Central memory CD8-positive, alpha-beta T cell (primary cell): ENCODE measurements at regions not wholly inside any gene's neighbourhood (a gene's known extent, or its start where the extent isn't known, plus 50 kb on each side); places are given as distances from the start of the nearest gene placed in this dataset.
"Not testable (repeated sequence)": the region's sequence is repeated elsewhere in the genome, so short reads cannot be mapped to it uniquely, and the experiment has no call there.

Experiments
- ATAC-seq: fragments of 150-1000 bp; cut with Tn5 transposase; replicated peaks from 2 replicates; pipeline ENCODE4 v1.10.0; 2022; ENCODE audit warnings: mild to moderate bottlenecking, moderate FRiP score, moderate number of reproducible peaks; ENCODE audit not compliant: poor library complexity, severe bottlenecking; ENCODE audit errors: extremely low read depth
- DNase-seq, 2 donors: peaks; one replicate each; pipeline ENCODE4 v3.0.0; 2021; ENCODE audit warnings: low spot score in 2 of 2
- H3K27ac Mint-ChIP-seq: one replicate; pipeline ENCODE4 v1.8.0; 2022; ENCODE audit warnings: low read depth, mild to moderate bottlenecking, moderate library complexity, mixed read lengths
- H3K27me3 Mint-ChIP-seq: one replicate; pipeline ENCODE4 v1.8.0; 2022; ENCODE audit warnings: mixed read lengths
- H3K36me3 Mint-ChIP-seq: one replicate; pipeline ENCODE4 v1.8.0; 2022; ENCODE audit warnings: mild to moderate bottlenecking, moderate library complexity, mixed read lengths; ENCODE audit not compliant: insufficient read depth
- H3K4me1 Mint-ChIP-seq: one replicate; pipeline ENCODE4 v1.8.0; 2022; ENCODE audit warnings: mixed read lengths
- H3K4me3 Mint-ChIP-seq: one replicate; pipeline ENCODE4 v1.8.0; 2022; ENCODE audit warnings: mild to moderate bottlenecking, moderate library complexity, mixed read lengths
- H3K9me3 Mint-ChIP-seq: one replicate; pipeline ENCODE4 v1.8.0; 2022; ENCODE audit warnings: mixed read lengths

- H3K4me3 Mint-ChIP-seq: no peak overlapping the region
- peaks cover 18% of the 10 kb centered on the region for H3K9me3 Mint-ChIP-seq
- DNase-seq: no peak
- ATAC-seq: no peak
- no peaks in the 10 kb centered on the region for H3K36me3 Mint-ChIP-seq
- H3K27me3 Mint-ChIP-seq: no peaks in the 10 kb centered on the region
- no peak overlapping the region for H3K27ac Mint-ChIP-seq
- H3K4me1 Mint-ChIP-seq: no peaks in the 10 kb centered on the region
These were observed 1293.3 kb downstream of the EPHA7 start for GRCh38 chr6:92126088-92126487.

- Mint-ChIP-seq H3K27ac (no peak overlapping the region), H3K4me1 (no peaks in the 10 kb centered on the region), H3K36me3 (no peaks in the 10 kb centered on the region), H3K27me3 (no peaks in the 10 kb centered on the region), H3K9me3 (peaks cover 18% of the 10 kb centered on the region), H3K4me3 (no peak overlapping the region)
- DNase-seq (no peak), ATAC-seq (no peak)
These were observed 1293.7 kb downstream of the EPHA7 start for GRCh38 chr6:92125681-92126080.

GRCh38 chr6:92124200-92124651, 1295.1 kb downstream of the EPHA7 start:
- Mint-ChIP-seq H3K9me3 (peaks cover 24% of the 10 kb centered on the region), H3K36me3 (no peaks in the 10 kb centered on the region), H3K4me1 (no peaks in the 10 kb centered on the region), H3K27me3 (no peaks in the 10 kb centered on the region), H3K4me3 (no peak overlapping the region), H3K27ac (no peak overlapping the region)
- DNase-seq: no peak
- ATAC-seq: no peak

- Mint-ChIP-seq H3K4me3 (no peak overlapping the region), H3K27ac (no peak overlapping the region), H3K9me3 (peaks cover 17% of the 10 kb centered on the region), H3K27me3 (no peaks in the 10 kb centered on the region), H3K4me1 (no peaks in the 10 kb centered on the region), H3K36me3 (no peaks in the 10 kb centered on the region)
- no peak for ATAC-seq
- DNase-seq: no peak
These were observed 1296.6 kb downstream of the EPHA7 start for GRCh38 chr6:92122746-92123145.

- Mint-ChIP-seq H3K36me3 (no peaks in the 10 kb centered on the region), H3K27ac (no peak overlapping the region), H3K4me3 (no peak overlapping the region), H3K9me3 (peaks cover 7% of the 10 kb centered on the region), H3K4me1 (no peaks in the 10 kb centered on the region), H3K27me3 (no peaks in the 10 kb centered on the region)
- no peak for ATAC-seq
- no peak for DNase-seq
These were observed 1298.1 kb downstream of the EPHA7 start for GRCh38 chr6:92121228-92121627.

- no peaks in the 10 kb centered on the region for H3K36me3 Mint-ChIP-seq
- no peak for DNase-seq
- no peaks in the 10 kb centered on the region for H3K4me1 Mint-ChIP-seq
- H3K9me3 Mint-ChIP-seq: peaks cover 5% of the 10 kb centered on the region
- H3K27ac Mint-ChIP-seq: no peak overlapping the region
- H3K27me3 Mint-ChIP-seq: no peaks in the 10 kb centered on the region
- ATAC-seq: no peak
- H3K4me3 Mint-ChIP-seq: no peak overlapping the region
These were observed 1301.6 kb downstream of the EPHA7 start for GRCh38 chr6:92117800-92118199.

GRCh38 chr6:92114797-92115196, 1304.6 kb downstream of the EPHA7 start:
- Mint-ChIP-seq H3K27ac (no peak overlapping the region), H3K36me3 (no peaks in the 10 kb centered on the region), H3K4me1 (no peaks in the 10 kb centered on the region), H3K4me3 (no peak overlapping the region), H3K27me3 (no peaks in the 10 kb centered on the region), H3K9me3 (peaks cover 9% of the 10 kb centered on the region)
- DNase-seq (no peak), ATAC-seq (no peak)

- Mint-ChIP-seq H3K36me3 (no peaks in the 10 kb centered on the region), H3K4me3 (no peak overlapping the region), H3K27ac (no peak overlapping the region), H3K27me3 (no peaks in the 10 kb centered on the region), H3K4me1 (no peaks in the 10 kb centered on the region), H3K9me3 (peaks cover 9% of the 10 kb centered on the region)
- DNase-seq (no peak), ATAC-seq (no peak)
These were observed 1305.2 kb downstream of the EPHA7 start for GRCh38 chr6:92114091-92114675.

- no peaks in the 10 kb centered on the region for H3K4me1 Mint-ChIP-seq
- peaks cover 26% of the 10 kb centered on the region for H3K9me3 Mint-ChIP-seq
- ATAC-seq: no peak
- DNase-seq: no peak
- no peak overlapping the region for H3K4me3 Mint-ChIP-seq
- no peaks in the 10 kb centered on the region for H3K36me3 Mint-ChIP-seq
- H3K27ac Mint-ChIP-seq: no peak overlapping the region
- H3K27me3 Mint-ChIP-seq: no peaks in the 10 kb centered on the region
These were observed 1308.0 kb downstream of the EPHA7 start for GRCh38 chr6:92111386-92111785.

- H3K27ac Mint-ChIP-seq: no peak overlapping the region
- H3K4me1 Mint-ChIP-seq: no peaks in the 10 kb centered on the region
- DNase-seq (no peak), ATAC-seq (no peak)
- H3K27me3 Mint-ChIP-seq: no peaks in the 10 kb centered on the region
- H3K36me3 Mint-ChIP-seq: no peaks in the 10 kb centered on the region
- H3K4me3 Mint-ChIP-seq: no peak overlapping the region
- H3K9me3 Mint-ChIP-seq: peaks cover 26% of the 10 kb centered on the region
These were observed 1309.0 kb downstream of the EPHA7 start for GRCh38 chr6:92110403-92110802.

- Mint-ChIP-seq H3K27me3 (no peaks in the 10 kb centered on the region), H3K27ac (no peak overlapping the region), H3K36me3 (no peaks in the 10 kb centered on the region), H3K4me1 (no peaks in the 10 kb centered on the region), H3K9me3 (peaks cover 26% of the 10 kb centered on the region), H3K4me3 (no peak overlapping the region)
- DNase-seq (no peak), ATAC-seq (no peak)
These were observed 1309.4 kb downstream of the EPHA7 start for GRCh38 chr6:92109956-92110355.

- Mint-ChIP-seq H3K27me3 (no peaks in the 10 kb centered on the region), H3K9me3 (peaks cover 27% of the 10 kb centered on the region), H3K36me3 (no peaks in the 10 kb centered on the region), H3K4me1 (no peaks in the 10 kb centered on the region), H3K27ac (no peak overlapping the region), H3K4me3 (no peak overlapping the region)
- DNase-seq (no peak), ATAC-seq (no peak)
These were observed 1310.1 kb downstream of the EPHA7 start for GRCh38 chr6:92109256-92109655.

GRCh38 chr6:92086750-92087149, 1332.6 kb downstream of the EPHA7 start:
- Mint-ChIP-seq H3K27me3 (no peaks in the 10 kb centered on the region), H3K4me3 (no peak overlapping the region)

GRCh38 chr6:92083914-92084313, 1335.4 kb downstream of the EPHA7 start:
- not testable (repeated sequence) for H3K36me3 Mint-ChIP-seq, H3K27me3 Mint-ChIP-seq, H3K4me3 Mint-ChIP-seq, DNase-seq, H3K4me1 Mint-ChIP-seq, H3K27ac Mint-ChIP-seq, ATAC-seq
- peaks cover 31% of the 10 kb centered on the region for H3K9me3 Mint-ChIP-seq

More at GRCh38 chr6:92086750-92087149, 1332.6 kb downstream of the EPHA7 start:
- no peaks in the 10 kb centered on the region for H3K4me1 Mint-ChIP-seq
- H3K27ac Mint-ChIP-seq: no peak overlapping the region
- ATAC-seq (no peak), DNase-seq (no peak)
- peaks cover 17% of the 10 kb centered on the region for H3K9me3 Mint-ChIP-seq
- no peaks in the 10 kb centered on the region for H3K36me3 Mint-ChIP-seq
